Mesodermal cell (in vitro differentiated cells): ENCODE measurements at regions not wholly inside any gene's neighbourhood (a gene's known extent, or its start where the extent isn't known, plus 50 kb on each side); places are given as distances from the start of the nearest gene placed in this dataset.

Experiments
- H3K27ac ChIP-seq: 2 replicates; pipeline ENCODE4 v1.7.0; 2013; ENCODE audit warnings: mild to moderate bottlenecking, low read depth, low read length, moderate library complexity; ENCODE audit not compliant: severe bottlenecking
- H3K36me3 ChIP-seq: 2 replicates; pipeline ENCODE4 v1.7.1; 2013; ENCODE audit warnings: mild to moderate bottlenecking, low read length, moderate library complexity; ENCODE audit not compliant: control insufficient read depth, insufficient read depth
- H3K4me1 ChIP-seq: one replicate; pipeline ENCODE4 v1.7.1; 2013; ENCODE audit warnings: mild to moderate bottlenecking, low read length; ENCODE audit not compliant: insufficient read depth, control insufficient read depth, poor library complexity, severe bottlenecking
- H3K4me3 ChIP-seq: 2 replicates; pipeline ENCODE4 v1.7.0; 2013; ENCODE audit warnings: low read length, control low read depth, mild to moderate bottlenecking; ENCODE audit not compliant: insufficient read depth, poor library complexity, severe bottlenecking; ENCODE audit errors: extremely low read depth
- H3K9me3 ChIP-seq: 2 replicates; pipeline ENCODE4 v1.7.1; 2013; ENCODE audit warnings: mild to moderate bottlenecking, low read length, moderate library complexity; ENCODE audit not compliant: control insufficient read depth
- WGBS, 2 experiments: methylation state at CpG; one replicate each; pipeline ENCODE4 v1.1.5; 2013; ENCODE audit warnings: missing lambda C conversion rate in 2 of 2; ENCODE audit not compliant: insufficient coverage in 2 of 2; 5-methylcytosine and 5-hydroxymethylcytosine counted together

GRCh38 chr1:37294096-37294495 lies 180.3 kb upstream of the ZC3H12A start:
- WGBS, 2 experiments: 84 to 94% methylated on average over 4 of the region's 4 CpGs
- Histone ChIP-seq H3K4me3 (no peak overlapping the region), H3K9me3 (no peaks in the 10 kb centered on the region), H3K36me3 (no peaks in the 10 kb centered on the region), H3K4me1 (no peaks in the 10 kb centered on the region), H3K27ac (no peak overlapping the region)

- Histone ChIP-seq H3K27ac (no peak overlapping the region), H3K4me3 (no peak overlapping the region), H3K9me3 (no peaks in the 10 kb centered on the region), H3K4me1 (no peaks in the 10 kb centered on the region), H3K36me3 (no peaks in the 10 kb centered on the region)
- 90 to 94% methylated on average over 3 to 4 of the region's 6 CpGs for WGBS, 2 experiments
Measured at GRCh38 chr1:37294529-37294928, 179.9 kb upstream of the ZC3H12A start.

GRCh38 chr1:37298769-37299168 lies 175.6 kb upstream of the ZC3H12A start:
- Histone ChIP-seq H3K9me3 (no peaks in the 10 kb centered on the region), H3K4me1 (no peaks in the 10 kb centered on the region), H3K4me3 (no peak overlapping the region), H3K27ac (no peak overlapping the region), H3K36me3 (no peaks in the 10 kb centered on the region)
- whole genome bisulfite sequencing, 2 experiments: 74% methylated on average over 5 to 6 of the region's 6 CpGs

- no peaks in the 10 kb centered on the region for H3K9me3 ChIP-seq
- 93% methylated on average over 4 of the region's 5 CpGs for WGBS, 2 experiments
- H3K4me1 ChIP-seq: no peaks in the 10 kb centered on the region
- no peak overlapping the region for H3K4me3 ChIP-seq
- H3K27ac ChIP-seq: no peak overlapping the region
- H3K36me3 ChIP-seq: no peaks in the 10 kb centered on the region
Measured at GRCh38 chr1:37299216-37299615, 175.2 kb upstream of the ZC3H12A start.

GRCh38 chr1:37303884-37304574 lies 170.4 kb upstream of the ZC3H12A start:
- H3K9me3 ChIP-seq: no peaks in the 10 kb centered on the region
- WGBS, 2 experiments: 67 to 88% methylated on average over 1 to 3 of the region's 3 CpGs
- no peaks in the 10 kb centered on the region for H3K36me3 ChIP-seq
- H3K4me1 ChIP-seq: no peaks in the 10 kb centered on the region
- H3K27ac ChIP-seq: no peak overlapping the region
- no peak overlapping the region for H3K4me3 ChIP-seq

GRCh38 chr1:37305108-37305507 lies 169.3 kb upstream of the ZC3H12A start:
- H3K4me1 ChIP-seq: no peaks in the 10 kb centered on the region

GRCh38 chr1:37305841-37306240 lies 168.5 kb upstream of the ZC3H12A start:
- Histone ChIP-seq H3K9me3 (no peaks in the 10 kb centered on the region), H3K36me3 (no peaks in the 10 kb centered on the region), H3K4me3 (no peak overlapping the region), H3K27ac (no peak overlapping the region), H3K4me1 (no peaks in the 10 kb centered on the region)
- WGBS, 2 experiments: 67 to 71% methylated on average over 1 to 5 of the region's 7 CpGs

More at GRCh38 chr1:37305108-37305507, 169.3 kb upstream of the ZC3H12A start:
- Histone ChIP-seq H3K4me3 (no peak overlapping the region), H3K27ac (no peak overlapping the region), H3K36me3 (no peaks in the 10 kb centered on the region), H3K9me3 (no peaks in the 10 kb centered on the region)
- 80 to 85% methylated on average over 1 of the region's 1 CpG for WGBS, 2 experiments

GRCh38 chr1:37306461-37306860 lies 167.9 kb upstream of the ZC3H12A start:
- no peak overlapping the region for H3K4me3 ChIP-seq
- 80 to 92% methylated on average over 1 to 4 of the region's 4 CpGs for WGBS, 2 experiments
- H3K27ac ChIP-seq: no peak overlapping the region
- H3K9me3 ChIP-seq: no peaks in the 10 kb centered on the region
- no peaks in the 10 kb centered on the region for H3K36me3 ChIP-seq
- H3K4me1 ChIP-seq: no peaks in the 10 kb centered on the region

- H3K4me1 ChIP-seq: no peaks in the 10 kb centered on the region
- H3K27ac ChIP-seq: no peak overlapping the region
- no peak overlapping the region for H3K4me3 ChIP-seq
- H3K36me3 ChIP-seq: no peaks in the 10 kb centered on the region
- WGBS, 2 experiments: 88 to 92% methylated on average over 8 to 10 of the region's 11 CpGs
- H3K9me3 ChIP-seq: no peaks in the 10 kb centered on the region
Measured at GRCh38 chr1:37306871-37307270, 167.5 kb upstream of the ZC3H12A start.

GRCh38 chr1:37308031-37308960 lies 166.1 kb upstream of the ZC3H12A start:
- Histone ChIP-seq H3K9me3 (no peaks in the 10 kb centered on the region), H3K36me3 (no peaks in the 10 kb centered on the region), H3K4me3 (no peak overlapping the region), H3K4me1 (no peaks in the 10 kb centered on the region), H3K27ac (no peak overlapping the region)
- 86 to 88% methylated on average over 24 to 25 of the region's 25 CpGs for WGBS, 2 experiments

GRCh38 chr1:37309574-37309973 lies 164.8 kb upstream of the ZC3H12A start:
- Histone ChIP-seq H3K4me1 (no peaks in the 10 kb centered on the region), H3K27ac (no peak overlapping the region), H3K36me3 (no peaks in the 10 kb centered on the region), H3K4me3 (no peak overlapping the region), H3K9me3 (no peaks in the 10 kb centered on the region)
- 33% methylated on average over 1 of the region's 3 CpGs; no CpG with 5 or more reads in 1 of the 2 experiments for WGBS, 2 experiments
